Activated CD4-positive, alpha-beta T cell treated with anti-CD3 and anti-CD28 coated beads, Interleukin-2, amount 50 U/mL, for 16 hours (primary cell): ENCODE measurements at regions not wholly inside any gene's neighbourhood (a gene's known extent, or its start where the extent isn't known, plus 50 kb on each side); places are given as distances from the start of the nearest gene placed in this dataset.

Source experiments
- DNase-seq: peaks from one replicate; pipeline ENCODE4 v3.0.0-alpha.2; 2020

GRCh38 chr9:80158131-80158530 lies 586.4 kb downstream of the TLE4 start:
- DNase-seq: no peak

- no peak for DNase-seq
Observed at GRCh38 chr9:80157561-80157983, 585.8 kb downstream of the TLE4 start.

GRCh38 chr9:80156756-80157472 lies 585.1 kb downstream of the TLE4 start:
- DNase-seq: no peak

- DNase-seq: no peak
Observed at GRCh38 chr9:80156262-80156661, 584.5 kb downstream of the TLE4 start.

- no peak for DNase-seq
Observed at GRCh38 chr9:80147866-80148265, 576.1 kb downstream of the TLE4 start.

- DNase-seq: no peak
Observed at GRCh38 chr9:80146466-80146865, 574.7 kb downstream of the TLE4 start.

GRCh38 chr9:80144856-80145255 lies 573.1 kb downstream of the TLE4 start:
- no peak for DNase-seq

GRCh38 chr9:80144406-80144805 lies 572.6 kb downstream of the TLE4 start:
- no peak for DNase-seq

GRCh38 chr9:80143899-80144298 lies 572.1 kb downstream of the TLE4 start:
- no peak for DNase-seq

- DNase-seq: no peak
Observed at GRCh38 chr9:80134487-80134886, 562.7 kb downstream of the TLE4 start.

GRCh38 chr9:80131627-80132026 lies 559.9 kb downstream of the TLE4 start:
- DNase-seq: no peak

- DNase-seq: no peak
Observed at GRCh38 chr9:80127920-80128319, 556.2 kb downstream of the TLE4 start.

GRCh38 chr9:80125731-80126264 lies 554.0 kb downstream of the TLE4 start:
- DNase-seq: no peak

- no peak for DNase-seq
Observed at GRCh38 chr9:80117031-80117430, 545.3 kb downstream of the TLE4 start.

- DNase-seq: no peak
Observed at GRCh38 chr9:80114241-80114640, 542.5 kb downstream of the TLE4 start.

GRCh38 chr9:80107931-80108660 lies 536.3 kb downstream of the TLE4 start:
- DNase-seq: no peak

- DNase-seq: no peak
Observed at GRCh38 chr9:80097476-80097875, 525.7 kb downstream of the TLE4 start.

GRCh38 chr9:80094176-80094771 lies 522.5 kb downstream of the TLE4 start:
- DNase-seq: peak; percentile 16

- DNase-seq: no peak
Observed at GRCh38 chr9:80093695-80094094, 521.9 kb downstream of the TLE4 start.

GRCh38 chr9:80091526-80091925 lies 519.8 kb downstream of the TLE4 start:
- DNase-seq: no peak

GRCh38 chr9:80090317-80090716 lies 518.6 kb downstream of the TLE4 start:
- no peak for DNase-seq

GRCh38 chr9:80086822-80087345 lies 515.1 kb downstream of the TLE4 start:
- DNase-seq: no peak

GRCh38 chr9:80086386-80086785 lies 514.6 kb downstream of the TLE4 start:
- no peak for DNase-seq

GRCh38 chr9:80085668-80086067 lies 513.9 kb downstream of the TLE4 start:
- DNase-seq: no peak
